Tibial artery (tissue), 4 donors: ENCODE measurements at regions not wholly inside any gene's neighbourhood (a gene's known extent, or its start where the extent isn't known, plus 50 kb on each side); places are given as distances from the start of the nearest gene placed in this dataset.
"Not testable (repeated sequence)": the region's sequence is repeated elsewhere in the genome, so short reads cannot be mapped to it uniquely, and the experiment has no call there.

Source experiments
- DNase-seq, 2 donors: peaks; one replicate each; pipeline ENCODE4 v3.0.0-alpha.2; 2019
- H3K27ac ChIP-seq, 2 donors: fragments of 200-600 bp; sonication (generic) in 1 of 2; 1 replicate in 1 of 2; 2 replicates in 1 of 2; pipeline ENCODE4 v1.5.1; 2018 to 2019; ENCODE audit warnings: mild to moderate bottlenecking in 1 of 2
- H3K27me3 ChIP-seq, 2 donors: fragments of 200-600 bp; sonication (generic) in 1 of 2; one replicate each; pipeline versions ENCODE4 v1.5.1 to v1.6.0; 2016 to 2019
- H3K36me3 ChIP-seq, 3 donors: fragments of 200-600 bp; sonication (generic) in 2 of 3; one replicate each; pipeline ENCODE4 v1.5.1; 2016 to 2019; ENCODE audit warnings: mild to moderate bottlenecking in 2 of 3
- H3K4me1 ChIP-seq, 4 donors: fragments of 200-600 bp; sonication (generic) in 2 of 4; 1 replicate in 3 of 4; 2 replicates in 1 of 4; pipeline ENCODE4 v1.5.1; 2016 to 2019
- H3K4me3 ChIP-seq, 2 donors: fragments of 200-600 bp; sonication (generic) in 1 of 2; 1 replicate in 1 of 2; 2 replicates in 1 of 2; pipeline ENCODE4 v1.5.1; 2018 to 2019; ENCODE audit warnings: mild to moderate bottlenecking in 2 of 2
- H3K9me3 ChIP-seq, 3 donors: fragments of 200-600 bp; sonication (generic) in 1 of 3; one replicate each; pipeline ENCODE4 v1.5.1; 2016 to 2019
- CTCF ChIP-seq, 2 experiments: fragments of 200-600 bp in 1 of 2; fragments of 450-650 bp in 1 of 2; IDR thresholded peaks; one replicate each; pipeline ENCODE4 v1.5.1; 2017 to 2019; ENCODE audit warnings: antibody characterized with exemption in 2 of 2, mild to moderate bottlenecking in 1 of 2, moderate library complexity in 1 of 2
- intact Hi-C: fragments of 100-400 bp; cut with DNase I; formaldehyde crosslinking; loops from one replicate; pipeline ENCODE4 v1.15.0; 2023; ENCODE audit warnings: low total_unique reads

GRCh38 chrX:99988532-99988931 is 421.5 kb downstream of the PCDH19 start:
- H3K27me3 ChIP-seq, H3K36me3 ChIP-seq, DNase-seq, H3K27ac ChIP-seq, H3K4me1 ChIP-seq, H3K4me3 ChIP-seq, intact Hi-C loops, H3K9me3 ChIP-seq: not testable (repeated sequence)

GRCh38 chrX:99973572-99974226 is 436.4 kb downstream of the PCDH19 start:
- no peak overlapping the region for H3K4me3 ChIP-seq
- no peaks in the 10 kb centered on the region for H3K36me3 ChIP-seq
- H3K27ac ChIP-seq: no peak overlapping the region
- intact Hi-C loops: no loop called here
- no peaks in the 10 kb centered on the region for H3K4me1 ChIP-seq
- H3K27me3 ChIP-seq: no peaks in the 10 kb centered on the region
- H3K9me3 ChIP-seq: no peaks in the 10 kb centered on the region
- no peak for TF ChIP-seq CTCF (IDR thresholded peaks at IDR 0.05)
- DNase-seq: no peak

- Histone ChIP-seq H3K9me3 (no peaks in the 10 kb centered on the region), H3K36me3 (no peaks in the 10 kb centered on the region), H3K27me3 (no peaks in the 10 kb centered on the region), H3K4me3 (no peak overlapping the region), H3K4me1 (no peaks in the 10 kb centered on the region), H3K27ac (no peak overlapping the region)
- no peak for TF ChIP-seq CTCF (IDR thresholded peaks at IDR 0.05)
- intact Hi-C loops: no loop called here
- no peak for DNase-seq
Measured at GRCh38 chrX:99939883-99940232, 470.2 kb downstream of the PCDH19 start.

GRCh38 chrX:99939206-99939882 is 470.7 kb downstream of the PCDH19 start:
- H3K27me3 ChIP-seq, H3K4me3 ChIP-seq, H3K36me3 ChIP-seq, H3K4me1 ChIP-seq, intact Hi-C loops, H3K9me3 ChIP-seq, DNase-seq, H3K27ac ChIP-seq: not testable (repeated sequence)

- no peaks in the 10 kb centered on the region for H3K27me3 ChIP-seq
- no peak for TF ChIP-seq CTCF (IDR thresholded peaks at IDR 0.05)
- no peak for DNase-seq
Measured at GRCh38 chrX:99938464-99938863, 471.6 kb downstream of the PCDH19 start.

GRCh38 chrX:99933865-99934264 is 476.2 kb downstream of the PCDH19 start:
- H3K4me1 ChIP-seq: no peaks in the 10 kb centered on the region
- intact Hi-C loops: no loop called here
- H3K27me3 ChIP-seq: no peaks in the 10 kb centered on the region

More at GRCh38 chrX:99938464-99938863, 471.6 kb downstream of the PCDH19 start:
- Histone ChIP-seq H3K4me3 (no peak overlapping the region), H3K9me3 (no peaks in the 10 kb centered on the region), H3K27ac (no peak overlapping the region), H3K36me3 (no peaks in the 10 kb centered on the region), H3K4me1 (no peaks in the 10 kb centered on the region)
- intact Hi-C loops: no loop called here

More at GRCh38 chrX:99933865-99934264, 476.2 kb downstream of the PCDH19 start:
- Histone ChIP-seq H3K9me3 (no peaks in the 10 kb centered on the region), H3K27ac (no peak overlapping the region), H3K4me3 (no peak overlapping the region), H3K36me3 (no peaks in the 10 kb centered on the region)
- TF ChIP-seq CTCF (IDR thresholded peaks at IDR 0.05): no peak
- DNase-seq: no peak
